GM23338 (cell line): ENCODE measurements at regions not wholly inside any gene's neighbourhood (a gene's known extent, or its start where the extent isn't known, plus 50 kb on each side); places are given as distances from the start of the nearest gene placed in this dataset.

Experiments used
- ATAC-seq: fragments of 200-7000 bp; cut with Tn5 transposase; 3 replicates; pipeline ENCODE4 v1.9.1; 2020
- DNase-seq: peaks from one replicate; pipeline ENCODE4 v3.0.0-alpha.2; 2015; ENCODE audit warnings: low spot score
- H2AFZ ChIP-seq: fragments of 200-600 bp; sonication (generic); 2 replicates; pipeline ENCODE4 v1.8.0; 2016; ENCODE audit warnings: antibody characterized with exemption, mild to moderate bottlenecking, moderate library complexity
- H3F3A ChIP-seq: fragments of 200-600 bp; sonication (generic); replicated peaks from 2 replicates; pipeline ENCODE4 v1.8.0; 2017; ENCODE audit warnings: antibody characterized with exemption, mixed run types, low read depth
- H3K27ac ChIP-seq: fragments of 200-600 bp; sonication (generic); 2 replicates; pipeline ENCODE4 v1.6.1; 2016; ENCODE audit warnings: low read depth
- H3K27me3 ChIP-seq: fragments of 200-600 bp; sonication (generic); 2 replicates; pipeline ENCODE4 v1.8.0; 2016; ENCODE audit warnings: mild to moderate bottlenecking, mixed run types, moderate library complexity; ENCODE audit not compliant: insufficient read depth
- H3K36me3 ChIP-seq: fragments of 200-600 bp; sonication (generic); 2 replicates; pipeline ENCODE4 v1.8.0; 2016; ENCODE audit warnings: mild to moderate bottlenecking; ENCODE audit not compliant: insufficient read depth
- H3K4me1 ChIP-seq: fragments of 200-600 bp; sonication (generic); 2 replicates; pipeline ENCODE4 v1.8.0; 2016; ENCODE audit warnings: mild to moderate bottlenecking, moderate library complexity; ENCODE audit not compliant: insufficient read depth
- H3K4me2 ChIP-seq: fragments of 200-600 bp; sonication (generic); 2 replicates; pipeline ENCODE4 v1.7.1; 2017; ENCODE audit warnings: mixed run types
- H3K4me3 ChIP-seq: fragments of 200-600 bp; sonication (generic); 2 replicates; pipeline ENCODE4 v1.6.1; 2016; ENCODE audit warnings: mixed run types
- H3K79me2 ChIP-seq: fragments of 200-600 bp; sonication (generic); replicated peaks from 2 replicates; pipeline ENCODE4 v1.8.0; 2017; ENCODE audit warnings: mild to moderate bottlenecking; ENCODE audit not compliant: insufficient read depth
- H3K9me2 ChIP-seq: fragments of 200-600 bp; sonication (generic); 2 replicates; pipeline ENCODE4 v1.8.0; 2017; ENCODE audit not compliant: insufficient read depth
- H4K20me1 ChIP-seq: fragments of 200-600 bp; sonication (generic); replicated peaks from 2 replicates; pipeline ENCODE4 v1.8.0; 2017; ENCODE audit warnings: mild to moderate bottlenecking; ENCODE audit not compliant: insufficient read depth
- H3K27ac Mint-ChIP-seq: 2 replicates; pipeline ENCODE4 v1.8.0; 2020; ENCODE audit warnings: inconsistent platforms, mild to moderate bottlenecking, moderate library complexity, mixed read lengths
- H3K27me3 Mint-ChIP-seq: 3 replicates; pipeline ENCODE4 v1.8.0; 2022; ENCODE audit warnings: low read depth, mild to moderate bottlenecking, moderate library complexity, mixed read lengths, inconsistent platforms; ENCODE audit not compliant: insufficient read depth, poor library complexity
- H3K36me3 Mint-ChIP-seq: 3 replicates; pipeline ENCODE4 v1.8.0; 2021; ENCODE audit warnings: low read depth, mild to moderate bottlenecking, inconsistent platforms, moderate library complexity, mixed read lengths
- H3K4me1 Mint-ChIP-seq: 3 replicates; pipeline ENCODE4 v1.8.0; 2020; ENCODE audit warnings: mild to moderate bottlenecking, inconsistent platforms, mixed read lengths
- H3K4me3 Mint-ChIP-seq: 3 replicates; pipeline ENCODE4 v1.8.0; 2021; ENCODE audit warnings: moderate library complexity, mild to moderate bottlenecking, inconsistent platforms, mixed read lengths
- H3K9me3 Mint-ChIP-seq: 3 replicates; pipeline ENCODE4 v1.8.0; 2020; ENCODE audit warnings: moderate library complexity, mild to moderate bottlenecking, inconsistent platforms, mixed read lengths
- CREB1 ChIP-seq: fragments of 250-450 bp; sonication (Bioruptor Pico); IDR thresholded peaks from 2 replicates; pipeline ENCODE4 v1.5.0; 2020; ENCODE audit warnings: low read depth, mild to moderate bottlenecking, moderate library complexity
- EZH2 ChIP-seq: fragments of 200-600 bp; sonication (generic); IDR thresholded peaks from one replicate; pipeline ENCODE4 v1.8.0; 2017; ENCODE audit warnings: antibody characterized with exemption, mild to moderate bottlenecking, low read depth; ENCODE audit not compliant: unreplicated experiment
- EZH2phosphoT487 ChIP-seq: fragments of 200-600 bp; sonication (generic); IDR thresholded peaks from one replicate; pipeline ENCODE4 v1.8.1; 2018; ENCODE audit warnings: antibody characterized with exemption; ENCODE audit not compliant: unreplicated experiment
- JUNB ChIP-seq: IDR thresholded peaks from one replicate; pipeline ENCODE4 v1.6.1; 2016; ENCODE audit warnings: antibody characterized with exemption; ENCODE audit not compliant: unreplicated experiment
- NANOG ChIP-seq: IDR thresholded peaks from 2 replicates; pipeline ENCODE4 v1.6.1; 2016; ENCODE audit warnings: antibody characterized with exemption, borderline replicate concordance
- POLR2AphosphoS5 ChIP-seq: IDR thresholded peaks from 2 replicates; pipeline ENCODE4 v1.6.1; 2016; ENCODE audit warnings: antibody characterized with exemption, low read depth
- STAT1 ChIP-seq: IDR thresholded peaks from one replicate; pipeline ENCODE4 v1.6.1; 2016; ENCODE audit warnings: antibody characterized with exemption; ENCODE audit not compliant: unreplicated experiment
- ZNF114 ChIP-seq: fragments of 250-450 bp; sonication (Bioruptor Pico); IDR thresholded peaks from 2 replicates; pipeline ENCODE4 v1.5.0; 2020; ENCODE audit warnings: mild to moderate bottlenecking, moderate library complexity
- ZNF331 ChIP-seq: fragments of 250-450 bp; sonication (Bioruptor Pico); IDR thresholded peaks from 2 replicates; pipeline ENCODE4 v1.5.0; 2020; ENCODE audit warnings: low read depth, mild to moderate bottlenecking, moderate library complexity
- TF ChIP-seq, protein P1 (sequence below): IDR thresholded peaks from 2 replicates; pipeline ENCODE4 v1.6.1; 2016; ENCODE audit warnings: antibody characterized with exemption
- TF ChIP-seq, protein P2 (sequence below), 2 experiments: fragments of 200-600 bp in 1 of 2; sonication (generic) in 1 of 2; conservative IDR thresholded peaks; 2 replicates each; pipeline versions ENCODE4 v1.5.1 to v1.6.1; 2016 to 2017; ENCODE audit warnings: antibody characterized with exemption in 2 of 2, low read depth in 2 of 2, mild to moderate bottlenecking in 2 of 2, moderate library complexity in 1 of 2
- TF ChIP-seq, protein P3 (sequence below): fragments of 250-450 bp; sonication (Bioruptor Pico); IDR thresholded peaks from 2 replicates; pipeline ENCODE4 v1.5.0; 2020; ENCODE audit warnings: mild to moderate bottlenecking, moderate library complexity
- TF ChIP-seq, protein P4 (sequence below): IDR thresholded peaks from one replicate; pipeline ENCODE4 v1.6.1; 2018; ENCODE audit warnings: antibody characterized with exemption; ENCODE audit not compliant: unreplicated experiment

DNA sequence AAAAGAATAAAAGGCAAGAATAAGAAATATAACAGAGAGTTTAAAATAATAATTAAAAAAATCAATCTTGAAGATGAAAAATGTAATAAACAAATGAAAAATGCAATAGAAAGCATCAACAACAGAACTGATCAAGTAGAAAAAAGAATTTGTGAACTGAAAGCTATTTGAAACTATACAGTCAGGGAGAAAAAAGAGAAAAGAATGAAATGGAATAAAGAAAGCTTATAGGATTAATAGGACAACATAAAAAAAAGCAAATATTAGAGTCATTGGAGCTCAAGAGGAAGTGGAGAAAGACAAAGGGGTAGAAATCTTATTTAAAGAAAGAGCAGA, 126.8 kb upstream of the RPL34 start:
- Histone ChIP-seq H3K4me2 (no peak overlapping the region), H3K27ac (no peak overlapping the region), H2AFZ (no peak overlapping the region), H3F3A (no peaks in the 10 kb centered on the region), H3K4me3 (no peak overlapping the region), H3K36me3 (no peaks in the 10 kb centered on the region), H3K79me2 (no peaks in the 10 kb centered on the region), H3K4me1 (no peaks in the 10 kb centered on the region), H4K20me1 (no peaks in the 10 kb centered on the region), H3K27me3 (no peaks in the 10 kb centered on the region), H3K9me2 (peaks cover 4% of the 10 kb centered on the region; the same call in 1 of the 2 replicates)
- Mint-ChIP-seq H3K36me3 (no peaks in the 10 kb centered on the region), H3K4me1 (no peaks in the 10 kb centered on the region), H3K4me3 (no peak overlapping the region), H3K27me3 (no peaks in the 10 kb centered on the region), H3K9me3 (peaks cover 7% of the 10 kb centered on the region; the same call in 2 of the 3 replicates), H3K27ac (no peak overlapping the region)
- TF ChIP-seq STAT1 (no peak), EZH2phosphoT487 (no peak), ZNF331 (no peak), JUNB (no peak), CREB1 (no peak), POLR2AphosphoS5 (no peak), ZNF114 (CRISPR knock-in tag) (no peak), EZH2 (no peak), NANOG (no peak)
- TF ChIP-seq, protein P1, sequence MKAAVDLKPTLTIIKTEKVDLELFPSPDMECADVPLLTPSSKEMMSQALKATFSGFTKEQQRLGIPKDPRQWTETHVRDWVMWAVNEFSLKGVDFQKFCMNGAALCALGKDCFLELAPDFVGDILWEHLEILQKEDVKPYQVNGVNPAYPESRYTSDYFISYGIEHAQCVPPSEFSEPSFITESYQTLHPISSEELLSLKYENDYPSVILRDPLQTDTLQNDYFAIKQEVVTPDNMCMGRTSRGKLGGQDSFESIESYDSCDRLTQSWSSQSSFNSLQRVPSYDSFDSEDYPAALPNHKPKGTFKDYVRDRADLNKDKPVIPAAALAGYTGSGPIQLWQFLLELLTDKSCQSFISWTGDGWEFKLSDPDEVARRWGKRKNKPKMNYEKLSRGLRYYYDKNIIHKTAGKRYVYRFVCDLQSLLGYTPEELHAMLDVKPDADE, result no peak
- TF ChIP-seq, protein P2, sequence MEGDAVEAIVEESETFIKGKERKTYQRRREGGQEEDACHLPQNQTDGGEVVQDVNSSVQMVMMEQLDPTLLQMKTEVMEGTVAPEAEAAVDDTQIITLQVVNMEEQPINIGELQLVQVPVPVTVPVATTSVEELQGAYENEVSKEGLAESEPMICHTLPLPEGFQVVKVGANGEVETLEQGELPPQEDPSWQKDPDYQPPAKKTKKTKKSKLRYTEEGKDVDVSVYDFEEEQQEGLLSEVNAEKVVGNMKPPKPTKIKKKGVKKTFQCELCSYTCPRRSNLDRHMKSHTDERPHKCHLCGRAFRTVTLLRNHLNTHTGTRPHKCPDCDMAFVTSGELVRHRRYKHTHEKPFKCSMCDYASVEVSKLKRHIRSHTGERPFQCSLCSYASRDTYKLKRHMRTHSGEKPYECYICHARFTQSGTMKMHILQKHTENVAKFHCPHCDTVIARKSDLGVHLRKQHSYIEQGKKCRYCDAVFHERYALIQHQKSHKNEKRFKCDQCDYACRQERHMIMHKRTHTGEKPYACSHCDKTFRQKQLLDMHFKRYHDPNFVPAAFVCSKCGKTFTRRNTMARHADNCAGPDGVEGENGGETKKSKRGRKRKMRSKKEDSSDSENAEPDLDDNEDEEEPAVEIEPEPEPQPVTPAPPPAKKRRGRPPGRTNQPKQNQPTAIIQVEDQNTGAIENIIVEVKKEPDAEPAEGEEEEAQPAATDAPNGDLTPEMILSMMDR (conservative IDR thresholded peaks at IDR 0.05; ENCODE audit: low read depth in 2 of 2), result no peak
- TF ChIP-seq, protein P3, sequence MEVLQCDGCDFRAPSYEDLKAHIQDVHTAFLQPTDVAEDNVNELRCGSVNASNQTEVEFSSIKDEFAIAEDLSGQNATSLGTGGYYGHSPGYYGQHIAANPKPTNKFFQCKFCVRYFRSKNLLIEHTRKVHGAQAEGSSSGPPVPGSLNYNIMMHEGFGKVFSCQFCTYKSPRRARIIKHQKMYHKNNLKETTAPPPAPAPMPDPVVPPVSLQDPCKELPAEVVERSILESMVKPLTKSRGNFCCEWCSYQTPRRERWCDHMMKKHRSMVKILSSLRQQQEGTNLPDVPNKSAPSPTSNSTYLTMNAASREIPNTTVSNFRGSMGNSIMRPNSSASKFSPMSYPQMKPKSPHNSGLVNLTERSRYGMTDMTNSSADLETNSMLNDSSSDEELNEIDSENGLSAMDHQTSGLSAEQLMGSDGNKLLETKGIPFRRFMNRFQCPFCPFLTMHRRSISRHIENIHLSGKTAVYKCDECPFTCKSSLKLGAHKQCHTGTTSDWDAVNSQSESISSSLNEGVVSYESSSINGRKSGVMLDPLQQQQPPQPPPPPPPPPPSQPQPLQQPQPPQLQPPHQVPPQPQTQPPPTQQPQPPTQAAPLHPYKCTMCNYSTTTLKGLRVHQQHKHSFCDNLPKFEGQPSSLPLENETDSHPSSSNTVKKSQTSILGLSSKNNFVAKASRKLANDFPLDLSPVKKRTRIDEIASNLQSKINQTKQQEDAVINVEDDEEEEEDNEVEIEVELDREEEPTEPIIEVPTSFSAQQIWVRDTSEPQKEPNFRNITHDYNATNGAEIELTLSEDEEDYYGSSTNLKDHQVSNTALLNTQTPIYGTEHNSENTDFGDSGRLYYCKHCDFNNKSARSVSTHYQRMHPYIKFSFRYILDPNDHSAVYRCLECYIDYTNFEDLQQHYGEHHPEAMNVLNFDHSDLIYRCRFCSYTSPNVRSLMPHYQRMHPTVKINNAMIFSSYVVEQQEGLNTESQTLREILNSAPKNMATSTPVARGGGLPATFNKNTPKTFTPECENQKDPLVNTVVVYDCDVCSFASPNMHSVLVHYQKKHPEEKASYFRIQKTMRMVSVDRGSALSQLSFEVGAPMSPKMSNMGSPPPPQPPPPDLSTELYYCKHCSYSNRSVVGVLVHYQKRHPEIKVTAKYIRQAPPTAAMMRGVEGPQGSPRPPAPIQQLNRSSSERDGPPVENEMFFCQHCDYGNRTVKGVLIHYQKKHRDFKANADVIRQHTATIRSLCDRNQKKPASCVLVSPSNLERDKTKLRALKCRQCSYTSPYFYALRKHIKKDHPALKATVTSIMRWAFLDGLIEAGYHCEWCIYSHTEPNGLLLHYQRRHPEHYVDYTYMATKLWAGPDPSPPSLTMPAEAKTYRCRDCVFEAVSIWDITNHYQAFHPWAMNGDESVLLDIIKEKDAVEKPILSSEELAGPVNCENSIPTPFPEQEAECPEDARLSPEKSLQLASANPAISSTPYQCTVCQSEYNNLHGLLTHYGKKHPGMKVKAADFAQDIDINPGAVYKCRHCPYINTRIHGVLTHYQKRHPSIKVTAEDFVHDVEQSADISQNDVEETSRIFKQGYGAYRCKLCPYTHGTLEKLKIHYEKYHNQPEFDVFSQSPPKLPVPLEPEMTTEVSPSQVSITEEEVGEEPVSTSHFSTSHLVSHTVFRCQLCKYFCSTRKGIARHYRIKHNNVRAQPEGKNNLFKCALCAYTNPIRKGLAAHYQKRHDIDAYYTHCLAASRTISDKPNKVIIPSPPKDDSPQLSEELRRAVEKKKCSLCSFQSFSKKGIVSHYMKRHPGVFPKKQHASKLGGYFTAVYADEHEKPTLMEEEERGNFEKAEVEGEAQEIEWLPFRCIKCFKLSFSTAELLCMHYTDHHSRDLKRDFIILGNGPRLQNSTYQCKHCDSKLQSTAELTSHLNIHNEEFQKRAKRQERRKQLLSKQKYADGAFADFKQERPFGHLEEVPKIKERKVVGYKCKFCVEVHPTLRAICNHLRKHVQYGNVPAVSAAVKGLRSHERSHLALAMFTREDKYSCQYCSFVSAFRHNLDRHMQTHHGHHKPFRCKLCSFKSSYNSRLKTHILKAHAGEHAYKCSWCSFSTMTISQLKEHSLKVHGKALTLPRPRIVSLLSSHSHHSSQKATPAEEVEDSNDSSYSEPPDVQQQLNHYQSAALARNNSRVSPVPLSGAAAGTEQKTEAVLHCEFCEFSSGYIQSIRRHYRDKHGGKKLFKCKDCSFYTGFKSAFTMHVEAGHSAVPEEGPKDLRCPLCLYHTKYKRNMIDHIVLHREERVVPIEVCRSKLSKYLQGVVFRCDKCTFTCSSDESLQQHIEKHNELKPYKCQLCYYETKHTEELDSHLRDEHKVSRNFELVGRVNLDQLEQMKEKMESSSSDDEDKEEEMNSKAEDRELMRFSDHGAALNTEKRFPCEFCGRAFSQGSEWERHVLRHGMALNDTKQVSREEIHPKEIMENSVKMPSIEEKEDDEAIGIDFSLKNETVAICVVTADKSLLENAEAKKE (CRISPR knock-in tag), result no peak
- TF ChIP-seq, protein P4, sequence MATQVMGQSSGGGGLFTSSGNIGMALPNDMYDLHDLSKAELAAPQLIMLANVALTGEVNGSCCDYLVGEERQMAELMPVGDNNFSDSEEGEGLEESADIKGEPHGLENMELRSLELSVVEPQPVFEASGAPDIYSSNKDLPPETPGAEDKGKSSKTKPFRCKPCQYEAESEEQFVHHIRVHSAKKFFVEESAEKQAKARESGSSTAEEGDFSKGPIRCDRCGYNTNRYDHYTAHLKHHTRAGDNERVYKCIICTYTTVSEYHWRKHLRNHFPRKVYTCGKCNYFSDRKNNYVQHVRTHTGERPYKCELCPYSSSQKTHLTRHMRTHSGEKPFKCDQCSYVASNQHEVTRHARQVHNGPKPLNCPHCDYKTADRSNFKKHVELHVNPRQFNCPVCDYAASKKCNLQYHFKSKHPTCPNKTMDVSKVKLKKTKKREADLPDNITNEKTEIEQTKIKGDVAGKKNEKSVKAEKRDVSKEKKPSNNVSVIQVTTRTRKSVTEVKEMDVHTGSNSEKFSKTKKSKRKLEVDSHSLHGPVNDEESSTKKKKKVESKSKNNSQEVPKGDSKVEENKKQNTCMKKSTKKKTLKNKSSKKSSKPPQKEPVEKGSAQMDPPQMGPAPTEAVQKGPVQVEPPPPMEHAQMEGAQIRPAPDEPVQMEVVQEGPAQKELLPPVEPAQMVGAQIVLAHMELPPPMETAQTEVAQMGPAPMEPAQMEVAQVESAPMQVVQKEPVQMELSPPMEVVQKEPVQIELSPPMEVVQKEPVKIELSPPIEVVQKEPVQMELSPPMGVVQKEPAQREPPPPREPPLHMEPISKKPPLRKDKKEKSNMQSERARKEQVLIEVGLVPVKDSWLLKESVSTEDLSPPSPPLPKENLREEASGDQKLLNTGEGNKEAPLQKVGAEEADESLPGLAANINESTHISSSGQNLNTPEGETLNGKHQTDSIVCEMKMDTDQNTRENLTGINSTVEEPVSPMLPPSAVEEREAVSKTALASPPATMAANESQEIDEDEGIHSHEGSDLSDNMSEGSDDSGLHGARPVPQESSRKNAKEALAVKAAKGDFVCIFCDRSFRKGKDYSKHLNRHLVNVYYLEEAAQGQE, result no peak
- DNase-seq (no peak), ATAC-seq (no peak)
